K562 (cell line): ENCODE measurements at regions not wholly inside any gene's neighbourhood (a gene's known extent, or its start where the extent isn't known, plus 50 kb on each side); places are given as distances from the start of the nearest gene placed in this dataset.

Source experiments
- ATAC-seq: fragments of 200-7000 bp; cut with Tn5 transposase; 3 replicates; pipeline ENCODE4 v1.9.1; 2020; ENCODE audit warnings: moderate library complexity
- BruUV-seq: library from RNA; stranded (reverse); fragments of 400-500 nt; replicated peaks from 2 replicates; lab custom pipeline; 2021; lab: Mats Ljungman, UMichigan
- CTCF ChIA-PET: fragments of 300-600 bp; formaldehyde crosslinking; extraction: SDS; loops from one replicate; lab custom pipeline; 2021; ENCODE audit warnings: low intra/inter-chr PET ratio; lab: Yijun Ruan, JAX
- POLR2A ChIA-PET: fragments of 300-600, 350-650 bp; sonication (Branson Sonifier 250); formaldehyde crosslinking; extraction: SDS; loops from one replicate; lab custom pipeline; 2021; ENCODE audit warnings: antibody characterized with exemption, inconsistent platforms; lab: Yijun Ruan, JAX
- DNase-seq, 4 experiments: peaks; one replicate each; pipeline versions ENCODE4 v3.0.0 to v3.0.0-alpha.2; 2011 to 2018; ENCODE audit warnings: low spot score in 3 of 4, mixed read lengths in 3 of 4; ENCODE audit errors: extremely low read depth in 1 of 4
- FAIRE-seq: peaks from 2 replicates; lab custom pipeline; 2011; peaks lifted over from hg19 to GRCh38; lab: Jason Lieb, UNC
- H2AFZ ChIP-seq: 2 replicates; pipeline ENCODE4 v1.6.0; 2011; ENCODE audit warnings: low read depth, low read length, control low read depth, inconsistent platforms
- H3K27ac ChIP-seq: fragments of 200-600 bp; 3 replicates; pipeline ENCODE4 v1.8.0; 2011; ENCODE audit warnings: low read depth, mild to moderate bottlenecking, control low read depth, inconsistent platforms, low read length, moderate library complexity, mixed read lengths; ENCODE audit errors: extremely low read depth
- H3K27me3 ChIP-seq, 2 experiments: fragments of 300-600 bp in 1 of 2; 2 replicates in 1 of 2; 3 replicates in 1 of 2; pipeline versions ENCODE4 v1.6.0 to v1.8.0; 2011; ENCODE audit warnings: inconsistent platforms in 2 of 2, low read length in 2 of 2, mild to moderate bottlenecking in 1 of 2, mixed read lengths in 1 of 2, moderate library complexity in 1 of 2; ENCODE audit not compliant: control insufficient read depth in 2 of 2, insufficient read depth in 2 of 2
- H3K36me3 ChIP-seq: fragments of 300-600 bp; 3 replicates; pipeline ENCODE4 v1.8.0; 2011; ENCODE audit warnings: mild to moderate bottlenecking, low read length, inconsistent platforms; ENCODE audit not compliant: control insufficient read depth, insufficient read depth
- H3K4me1 ChIP-seq, 2 experiments: fragments of 200-600 bp in 1 of 2; replicated peaks in 1 of 2; 2 replicates in 1 of 2; 3 replicates in 1 of 2; pipeline versions ENCODE4 v1.5.1 to v1.8.0; 2011; ENCODE audit warnings: inconsistent platforms in 2 of 2, low read length in 2 of 2, mild to moderate bottlenecking in 1 of 2, mixed read lengths in 1 of 2, moderate library complexity in 1 of 2; ENCODE audit not compliant: control insufficient read depth in 2 of 2, insufficient read depth in 2 of 2
- H3K4me2 ChIP-seq: 2 replicates; pipeline ENCODE4 v1.6.1; 2011; ENCODE audit warnings: low read length, control low read depth, inconsistent platforms, mixed read lengths; ENCODE audit not compliant: insufficient read depth
- H3K4me3 ChIP-seq: fragments of 200-600 bp; sonication (generic), shearing (Covaris generic); 2 replicates; pipeline ENCODE4 v1.5.1; 2016; ENCODE audit warnings: control low read depth, inconsistent platforms
- H3K79me2 ChIP-seq: fragments of 200-600 bp; 3 replicates; pipeline ENCODE4 v1.8.0; 2011; ENCODE audit warnings: low read length, inconsistent platforms; ENCODE audit not compliant: control insufficient read depth, insufficient read depth
- H3K9ac ChIP-seq, 2 experiments: 2 replicates each; pipeline versions ENCODE4 v1.6.0 to v1.6.1; 2011; ENCODE audit warnings: low read depth in 2 of 2, low read length in 2 of 2, control low read depth in 1 of 2, inconsistent platforms in 1 of 2, mild to moderate bottlenecking in 1 of 2, mixed read lengths in 1 of 2; ENCODE audit not compliant: insufficient read depth in 1 of 2
- H3K9me1 ChIP-seq: one replicate; pipeline ENCODE4 v1.6.0; 2011; ENCODE audit warnings: inconsistent platforms, mild to moderate bottlenecking, low read length, moderate library complexity; ENCODE audit not compliant: control insufficient read depth, insufficient read depth
- H3K9me3 ChIP-seq: replicated peaks from 2 replicates; pipeline ENCODE4 v1.5.1; 2011; ENCODE audit warnings: low read depth, low read length, inconsistent platforms; ENCODE audit not compliant: control insufficient read depth, insufficient read depth
- H4K20me1 ChIP-seq: replicated peaks from 2 replicates; pipeline ENCODE4 v1.6.1; 2011; ENCODE audit warnings: low read length, inconsistent platforms, mixed read lengths; ENCODE audit not compliant: control insufficient read depth, insufficient read depth
- CBX2 ChIP-seq: fragments of 200-600 bp; sonication (generic); IDR thresholded peaks from one replicate; pipeline ENCODE4 v1.6.1; 2012; ENCODE audit warnings: mild to moderate bottlenecking, low read length, inconsistent platforms; ENCODE audit not compliant: insufficient read depth, poor library complexity, severe bottlenecking
- HLTF ChIP-seq: fragments of 450-650 bp; IDR thresholded peaks from 2 replicates; pipeline ENCODE4 v1.6.1; 2016
- MAFK ChIP-seq: IDR thresholded peaks from 2 replicates; pipeline ENCODE4 v1.6.1; 2011; ENCODE audit warnings: low read length, improper control_type of control experiment
- ZNF436 ChIP-seq: fragments of 250-450, 450-650 bp; sonication (Bioruptor Pico); formaldehyde crosslinking; IDR thresholded peaks from 2 replicates; pipeline ENCODE4 v1.7.0; 2020; ENCODE audit warnings: mild to moderate bottlenecking
- WGBS: fragments of 100-300 bp; shearing (Covaris generic); methylation state at CpG from one replicate; pipeline ENCODE4 v1.1.6; 2016; ENCODE audit warnings: low coverage, mixed read lengths; ENCODE audit not compliant: insufficient coverage; ENCODE audit errors: missing lambda C conversion rate; 5-methylcytosine and 5-hydroxymethylcytosine counted together
- in situ Hi-C: fragments of 300-500 bp; cut with MboI; formaldehyde crosslinking; loops from 4 replicates; pipeline ENCODE4 v1.15.0; 2018; ENCODE audit warnings: inconsistent platforms, mixed read lengths
- intact Hi-C: fragments of 100-400 bp; cut with micrococcal nuclease; formaldehyde crosslinking; loops from 2 replicates; pipeline ENCODE4 v1.14.2; 2022
- TF ChIP-seq, protein P1 (sequence below): fragments of 450-650 bp; IDR thresholded peaks from 2 replicates; pipeline ENCODE4 v1.6.1; 2017; ENCODE audit warnings: antibody characterized with exemption

DNA sequence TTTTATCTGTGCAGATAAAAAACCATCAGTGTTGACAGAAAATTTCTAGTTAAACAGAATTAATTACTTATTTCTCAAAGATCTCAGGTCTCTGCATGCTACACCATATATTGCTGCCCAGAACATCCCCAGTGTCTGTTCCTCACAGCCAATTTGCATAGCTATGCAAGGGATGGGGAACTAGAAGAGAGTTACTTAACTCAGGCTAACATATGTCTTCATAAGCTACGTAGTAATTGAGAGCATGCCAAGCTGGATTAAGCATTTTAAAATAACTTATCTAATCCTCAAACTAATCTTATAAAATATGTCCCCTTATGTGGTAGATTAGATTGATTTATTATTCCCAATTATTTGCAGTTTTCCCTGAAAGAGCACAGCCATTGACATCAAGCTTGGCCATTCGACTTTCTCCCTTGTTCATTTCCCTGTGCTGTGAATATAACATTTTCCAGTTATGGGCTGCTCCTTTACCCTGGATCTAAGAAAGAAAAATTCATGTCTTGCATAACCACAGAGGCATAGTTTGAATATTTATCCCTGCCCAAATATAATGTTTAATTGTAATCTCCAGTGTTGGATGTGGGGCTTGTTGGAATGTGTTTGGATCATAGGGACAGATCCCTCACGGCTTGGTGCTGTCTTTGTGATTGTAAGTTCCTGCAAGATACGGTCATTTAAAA, 69.1 kb downstream of the C11orf87 start:
- no peak overlapping the region for H3K4me3 ChIP-seq
- intact Hi-C loops (no loop called here), in situ Hi-C loops (no loop called here)
- no peak for ATAC-seq
- 0 out of 2 replicates have a peak, but pooled peaks cover 1% of the 10 kb centered on the region for H3K9me3 ChIP-seq
- CTCF ChIA-PET: no interaction called here
- H3K4me1 ChIP-seq: no peaks in the 10 kb centered on the region
- no peak overlapping the region for H2AFZ ChIP-seq
- H4K20me1 ChIP-seq: no peaks in the 10 kb centered on the region
- no peak overlapping the region for H3K27ac ChIP-seq
- no peak overlapping the region for H3K4me2 ChIP-seq
- no peak overlapping the region for H3K9ac ChIP-seq
- no peaks in the 10 kb centered on the region for H3K9me1 ChIP-seq
- no peak for FAIRE-seq
- no peaks in the 10 kb centered on the region for H3K79me2 ChIP-seq
- no peaks in the 10 kb centered on the region for H3K36me3 ChIP-seq
- TF ChIP-seq CBX2: no peak
- TF ChIP-seq HLTF: no peak
- TF ChIP-seq, protein P1, sequence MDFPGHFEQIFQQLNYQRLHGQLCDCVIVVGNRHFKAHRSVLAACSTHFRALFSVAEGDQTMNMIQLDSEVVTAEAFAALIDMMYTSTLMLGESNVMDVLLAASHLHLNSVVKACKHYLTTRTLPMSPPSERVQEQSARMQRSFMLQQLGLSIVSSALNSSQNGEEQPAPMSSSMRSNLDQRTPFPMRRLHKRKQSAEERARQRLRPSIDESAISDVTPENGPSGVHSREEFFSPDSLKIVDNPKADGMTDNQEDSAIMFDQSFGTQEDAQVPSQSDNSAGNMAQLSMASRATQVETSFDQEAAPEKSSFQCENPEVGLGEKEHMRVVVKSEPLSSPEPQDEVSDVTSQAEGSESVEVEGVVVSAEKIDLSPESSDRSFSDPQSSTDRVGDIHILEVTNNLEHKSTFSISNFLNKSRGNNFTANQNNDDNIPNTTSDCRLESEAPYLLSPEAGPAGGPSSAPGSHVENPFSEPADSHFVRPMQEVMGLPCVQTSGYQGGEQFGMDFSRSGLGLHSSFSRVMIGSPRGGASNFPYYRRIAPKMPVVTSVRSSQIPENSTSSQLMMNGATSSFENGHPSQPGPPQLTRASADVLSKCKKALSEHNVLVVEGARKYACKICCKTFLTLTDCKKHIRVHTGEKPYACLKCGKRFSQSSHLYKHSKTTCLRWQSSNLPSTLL: no peak
- TF ChIP-seq ZNF436: no peak
- no peak for TF ChIP-seq MAFK
- no peaks in the 10 kb centered on the region for H3K27me3 ChIP-seq
- DNase-seq: no peak
- WGBS: 0% methylated on average over 4 of the region's 4 CpGs
- BruUV-seq: no TSS peak
- POLR2A ChIA-PET: interaction anchor here (0.7 kb wide), 1 partner anchor 343 kb away, joined by 3 read pairs; no protein-coding TSS in a partner anchor
